ENCODE measurements at regions not wholly inside any gene's neighbourhood (a gene's known extent, or its start where the extent isn't known, plus 50 kb on each side); places are given as distances from the start of the nearest gene placed in this dataset.

- no peak for TF ChIP-seq POLR2A (IDR thresholded peaks at IDR 0.05; ENCODE audit: extremely low read depth, insufficient read length)
- TF ChIP-seq, protein P1, sequence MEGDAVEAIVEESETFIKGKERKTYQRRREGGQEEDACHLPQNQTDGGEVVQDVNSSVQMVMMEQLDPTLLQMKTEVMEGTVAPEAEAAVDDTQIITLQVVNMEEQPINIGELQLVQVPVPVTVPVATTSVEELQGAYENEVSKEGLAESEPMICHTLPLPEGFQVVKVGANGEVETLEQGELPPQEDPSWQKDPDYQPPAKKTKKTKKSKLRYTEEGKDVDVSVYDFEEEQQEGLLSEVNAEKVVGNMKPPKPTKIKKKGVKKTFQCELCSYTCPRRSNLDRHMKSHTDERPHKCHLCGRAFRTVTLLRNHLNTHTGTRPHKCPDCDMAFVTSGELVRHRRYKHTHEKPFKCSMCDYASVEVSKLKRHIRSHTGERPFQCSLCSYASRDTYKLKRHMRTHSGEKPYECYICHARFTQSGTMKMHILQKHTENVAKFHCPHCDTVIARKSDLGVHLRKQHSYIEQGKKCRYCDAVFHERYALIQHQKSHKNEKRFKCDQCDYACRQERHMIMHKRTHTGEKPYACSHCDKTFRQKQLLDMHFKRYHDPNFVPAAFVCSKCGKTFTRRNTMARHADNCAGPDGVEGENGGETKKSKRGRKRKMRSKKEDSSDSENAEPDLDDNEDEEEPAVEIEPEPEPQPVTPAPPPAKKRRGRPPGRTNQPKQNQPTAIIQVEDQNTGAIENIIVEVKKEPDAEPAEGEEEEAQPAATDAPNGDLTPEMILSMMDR (IDR thresholded peaks at IDR 0.05; ENCODE audit: low read depth, low read length), result no peak
Measured at GRCh38 chr10:42988517-42989395, 88.1 kb upstream of the RET start.
